HG03521 (cell line): ENCODE measurements at regions not wholly inside any gene's neighbourhood (a gene's known extent, or its start where the extent isn't known, plus 50 kb on each side); places are given as distances from the start of the nearest gene placed in this dataset.

Source experiments
- ATAC-seq: cut with Tn5 transposase; IDR thresholded peaks from one replicate; pipeline ENCODE4 v1.9.1; 2021; ENCODE audit warnings: mild to moderate bottlenecking, moderate library complexity; ENCODE audit not compliant: unreplicated experiment

DNA sequence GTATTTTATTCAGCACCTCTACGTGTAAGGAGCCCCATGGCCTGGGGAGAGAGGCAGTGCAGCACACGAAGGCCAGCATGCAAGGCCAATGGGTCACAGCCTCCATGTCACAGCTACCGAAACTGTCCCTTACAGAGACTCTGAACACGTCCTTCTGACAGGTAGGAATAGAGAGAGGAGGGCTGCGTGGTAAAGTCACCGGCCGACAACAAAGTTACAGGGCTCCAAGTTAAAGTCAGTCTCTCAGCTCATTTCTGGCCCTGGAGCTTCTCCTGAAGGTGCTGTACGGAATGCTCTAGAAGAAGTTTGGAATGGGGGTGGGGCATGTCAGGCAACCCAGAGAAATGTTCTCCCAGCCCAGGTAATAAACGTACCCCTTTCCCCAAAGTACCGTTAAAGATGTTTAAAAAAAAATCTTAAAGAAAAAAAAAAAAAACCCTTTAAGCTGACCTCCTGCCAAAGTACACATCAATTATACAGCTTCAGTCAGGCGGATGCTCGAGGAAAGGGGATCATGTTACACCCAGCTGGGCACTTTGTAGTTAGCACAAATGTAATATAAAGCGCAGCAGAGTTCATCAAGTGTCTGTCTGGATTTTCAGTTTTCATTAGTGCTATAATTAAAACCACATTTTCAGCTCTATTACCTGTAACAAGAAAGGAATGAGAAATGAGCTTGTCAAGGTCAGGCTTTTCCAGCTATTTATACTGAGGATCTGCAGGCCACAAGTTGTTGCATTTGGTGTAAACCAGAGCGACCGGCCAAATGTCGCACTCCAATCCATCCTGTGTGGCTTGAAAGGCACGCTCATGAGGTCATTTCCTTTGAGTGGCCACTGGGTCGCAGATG, 53.3 kb upstream of the CDKN3 start:
- no peak for ATAC-seq

GRCh38 chr14:54344445-54344844, 52.4 kb upstream of the CDKN3 start:
- no peak for ATAC-seq

GRCh38 chr14:54346257-54346656, 50.5 kb upstream of the CDKN3 start:
- no peak for ATAC-seq
